ENCODE measurements at regions not wholly inside any gene's neighbourhood (a gene's known extent, or its start where the extent isn't known, plus 50 kb on each side); places are given as distances from the start of the nearest gene placed in this dataset.
"Not testable (repeated sequence)": the region's sequence is repeated elsewhere in the genome, so short reads cannot be mapped to it uniquely, and the experiment has no call there.

DNA sequence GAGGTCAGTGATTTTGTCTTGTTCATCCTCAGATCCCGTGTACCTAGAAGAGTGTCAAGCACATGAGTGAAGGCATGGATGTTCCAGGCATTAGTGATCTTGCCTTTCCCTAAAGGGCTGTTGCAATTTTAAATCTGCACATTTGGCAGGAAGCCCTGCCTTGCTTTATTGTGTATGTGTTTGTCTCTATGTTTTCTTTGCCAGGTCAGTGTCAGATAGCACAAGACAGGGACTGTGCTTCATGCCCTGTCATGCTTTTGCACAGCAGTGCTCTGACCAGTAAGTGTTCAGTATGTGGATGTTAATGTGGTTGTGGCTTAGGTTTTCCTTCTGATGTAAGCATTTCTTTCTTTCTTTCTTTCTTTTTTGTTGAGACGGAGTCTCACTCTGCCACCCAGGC, 131.5 kb downstream of the RGPD3 start:
- H3K4me2 ChIP-seq (ENCODE audit: low read length), result no peak overlapping the region
- TF ChIP-seq EZH2 (IDR thresholded peaks at IDR 0.05; ENCODE audit: borderline replicate concordance, low read length), result no peak
- TF ChIP-seq, protein P1, sequence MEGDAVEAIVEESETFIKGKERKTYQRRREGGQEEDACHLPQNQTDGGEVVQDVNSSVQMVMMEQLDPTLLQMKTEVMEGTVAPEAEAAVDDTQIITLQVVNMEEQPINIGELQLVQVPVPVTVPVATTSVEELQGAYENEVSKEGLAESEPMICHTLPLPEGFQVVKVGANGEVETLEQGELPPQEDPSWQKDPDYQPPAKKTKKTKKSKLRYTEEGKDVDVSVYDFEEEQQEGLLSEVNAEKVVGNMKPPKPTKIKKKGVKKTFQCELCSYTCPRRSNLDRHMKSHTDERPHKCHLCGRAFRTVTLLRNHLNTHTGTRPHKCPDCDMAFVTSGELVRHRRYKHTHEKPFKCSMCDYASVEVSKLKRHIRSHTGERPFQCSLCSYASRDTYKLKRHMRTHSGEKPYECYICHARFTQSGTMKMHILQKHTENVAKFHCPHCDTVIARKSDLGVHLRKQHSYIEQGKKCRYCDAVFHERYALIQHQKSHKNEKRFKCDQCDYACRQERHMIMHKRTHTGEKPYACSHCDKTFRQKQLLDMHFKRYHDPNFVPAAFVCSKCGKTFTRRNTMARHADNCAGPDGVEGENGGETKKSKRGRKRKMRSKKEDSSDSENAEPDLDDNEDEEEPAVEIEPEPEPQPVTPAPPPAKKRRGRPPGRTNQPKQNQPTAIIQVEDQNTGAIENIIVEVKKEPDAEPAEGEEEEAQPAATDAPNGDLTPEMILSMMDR (IDR thresholded peaks at IDR 0.05; ENCODE audit: low read length), result no peak
- no peaks in the 10 kb centered on the region for H3K36me3 ChIP-seq (ENCODE audit: insufficient read depth, low read length)
- no peak overlapping the region for H3K4me3 ChIP-seq (ENCODE audit: low read depth, low read length, poor library complexity, severe bottlenecking)
- H3K9ac ChIP-seq (ENCODE audit: low read length), result no peak overlapping the region
- no peak overlapping the region for H2AFZ ChIP-seq (ENCODE audit: low read length)
- no peaks in the 10 kb centered on the region for H3F3A ChIP-seq (ENCODE audit: insufficient read depth, low read length)
- H3K79me2 ChIP-seq (ENCODE audit: insufficient read depth, low read length), result no peaks in the 10 kb centered on the region
- no peaks in the 10 kb centered on the region for H4K20me1 ChIP-seq (ENCODE audit: insufficient read depth, low read length)
- no peaks in the 10 kb centered on the region for H3K4me1 ChIP-seq (ENCODE audit: insufficient read depth, low read length, severe bottlenecking)
- H3K27me3 ChIP-seq (ENCODE audit: insufficient read depth, low read length), result no peaks in the 10 kb centered on the region
- no peak overlapping the region for H3K27ac ChIP-seq (ENCODE audit: low read depth, low read length, poor library complexity, severe bottlenecking)
- H3K9me2 ChIP-seq (ENCODE audit: low read depth, low read length), result no peaks in the 10 kb centered on the region
- no peaks in the 10 kb centered on the region for H3K9me3 ChIP-seq (ENCODE audit: low read length)

DNA sequence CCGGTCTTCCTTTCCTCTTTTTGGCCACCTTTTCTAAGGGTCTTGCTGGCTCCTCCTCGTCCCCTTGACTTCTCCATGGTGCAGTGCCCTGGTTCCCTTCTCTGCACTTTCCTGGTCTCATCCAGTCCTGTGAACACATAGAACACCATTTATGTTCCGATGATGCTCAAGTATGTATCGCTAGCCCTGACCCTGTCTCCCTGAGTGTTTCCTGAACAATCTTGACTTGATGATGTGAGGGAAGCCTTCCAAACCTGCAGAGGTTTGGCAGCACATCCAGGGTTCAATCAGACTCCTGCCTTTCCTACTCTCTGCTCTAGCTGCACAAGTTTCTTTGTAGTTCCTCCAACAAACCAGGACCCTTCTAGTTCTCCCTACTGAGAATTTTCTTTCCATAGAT, 132.1 kb downstream of the RGPD3 start:
- H3F3A ChIP-seq (ENCODE audit: insufficient read depth, low read length), result no peaks in the 10 kb centered on the region
- TF ChIP-seq, protein P1 (IDR thresholded peaks at IDR 0.05; ENCODE audit: low read length), result no peak
- no peak for TF ChIP-seq EZH2 (IDR thresholded peaks at IDR 0.05; ENCODE audit: borderline replicate concordance, low read length)
- H3K79me2 ChIP-seq (ENCODE audit: insufficient read depth, low read length), result no peaks in the 10 kb centered on the region
- H3K4me1 ChIP-seq (ENCODE audit: insufficient read depth, low read length, severe bottlenecking), result no peaks in the 10 kb centered on the region
- H4K20me1 ChIP-seq (ENCODE audit: insufficient read depth, low read length), result no peaks in the 10 kb centered on the region
- no peak overlapping the region for H3K4me3 ChIP-seq (ENCODE audit: low read depth, low read length, poor library complexity, severe bottlenecking)
- H3K4me2 ChIP-seq (ENCODE audit: low read length), result no peak overlapping the region
- H3K9me3 ChIP-seq (ENCODE audit: low read length), result no peaks in the 10 kb centered on the region
- H3K27me3 ChIP-seq (ENCODE audit: insufficient read depth, low read length), result no peaks in the 10 kb centered on the region
- no peak overlapping the region for H3K9ac ChIP-seq (ENCODE audit: low read length)
- no peaks in the 10 kb centered on the region for H3K9me2 ChIP-seq (ENCODE audit: low read depth, low read length)
- H2AFZ ChIP-seq (ENCODE audit: low read length), result no peak overlapping the region
- no peaks in the 10 kb centered on the region for H3K36me3 ChIP-seq (ENCODE audit: insufficient read depth, low read length)
- no peak overlapping the region for H3K27ac ChIP-seq (ENCODE audit: low read depth, low read length, poor library complexity, severe bottlenecking)

DNA sequence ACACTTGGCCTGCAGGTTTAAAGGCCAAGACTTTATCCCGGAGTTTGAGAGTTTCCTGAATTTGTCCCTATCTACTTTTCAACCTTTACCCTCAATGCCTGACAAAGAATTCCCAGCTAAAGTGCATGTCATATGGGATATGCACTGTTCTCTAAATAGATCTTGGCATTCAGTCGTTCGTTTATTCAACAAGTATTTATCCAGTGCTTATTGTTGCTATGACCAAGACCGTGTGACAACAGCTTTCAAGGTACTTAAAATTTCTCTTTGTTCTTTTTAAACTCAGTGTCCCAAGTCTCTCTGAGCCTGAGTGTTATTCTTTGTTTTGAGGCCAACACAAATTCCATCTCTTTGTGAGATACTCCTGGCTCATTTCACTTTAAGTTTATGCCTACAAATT, 133.4 kb downstream of the RGPD3 start:
- Histone ChIP-seq H3K36me3 (ENCODE audit: insufficient read depth, low read length) (no peaks in the 10 kb centered on the region), H3K27me3 (ENCODE audit: insufficient read depth, low read length) (no peaks in the 10 kb centered on the region), H3K9me2 (ENCODE audit: low read depth, low read length) (no peaks in the 10 kb centered on the region), H3K27ac (ENCODE audit: low read depth, low read length, poor library complexity, severe bottlenecking) (no peak overlapping the region), H3K4me2 (ENCODE audit: low read length) (no peak overlapping the region), H3F3A (ENCODE audit: insufficient read depth, low read length) (no peaks in the 10 kb centered on the region), H3K4me1 (ENCODE audit: insufficient read depth, low read length, severe bottlenecking) (no peaks in the 10 kb centered on the region), H3K4me3 (ENCODE audit: low read depth, low read length, poor library complexity, severe bottlenecking) (no peak overlapping the region), H3K9ac (ENCODE audit: low read length) (no peak overlapping the region), H3K9me3 (ENCODE audit: low read length) (no peaks in the 10 kb centered on the region), H3K79me2 (ENCODE audit: insufficient read depth, low read length) (no peaks in the 10 kb centered on the region), H4K20me1 (ENCODE audit: insufficient read depth, low read length) (no peaks in the 10 kb centered on the region), H2AFZ (ENCODE audit: low read length) (no peak overlapping the region)
- no peak for TF ChIP-seq EZH2 (IDR thresholded peaks at IDR 0.05; ENCODE audit: borderline replicate concordance, low read length)
- TF ChIP-seq, protein P1 (IDR thresholded peaks at IDR 0.05; ENCODE audit: low read length), result no peak

DNA sequence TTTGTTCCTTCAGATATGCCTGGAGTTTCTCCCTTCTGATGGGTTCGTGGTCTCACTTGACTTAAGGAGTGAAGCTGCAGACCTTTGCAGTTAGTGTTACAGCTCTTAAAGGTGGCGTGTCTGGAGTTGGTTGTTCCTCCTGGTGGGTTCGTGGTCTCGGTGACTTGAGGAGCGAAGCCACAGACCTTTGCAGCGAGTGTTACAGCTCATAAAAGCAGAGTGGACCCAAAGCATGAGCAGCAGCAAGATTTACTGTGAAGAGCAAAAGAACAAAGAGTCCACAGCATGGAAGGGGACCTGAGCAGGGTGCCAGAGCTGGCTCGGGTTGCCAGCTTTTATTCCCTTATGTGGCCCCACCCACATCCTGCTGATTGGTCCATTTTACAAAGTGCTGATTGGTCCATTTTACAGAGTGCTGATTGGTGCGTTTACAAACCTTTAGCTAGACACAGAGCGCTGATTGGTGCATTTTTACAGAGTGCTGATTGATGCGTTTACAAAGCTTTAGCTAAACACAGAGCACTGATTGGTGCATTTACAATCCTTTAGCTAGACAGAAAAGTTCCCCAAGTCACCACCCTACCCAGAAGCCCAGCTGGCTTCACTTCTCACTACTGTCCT, 134.8 kb downstream of the RGPD3 start:
- not testable (repeated sequence) for H2AFZ ChIP-seq (ENCODE audit: low read length); H3K9ac ChIP-seq (ENCODE audit: low read length); H3K79me2 ChIP-seq (ENCODE audit: insufficient read depth, low read length); H3K4me2 ChIP-seq (ENCODE audit: low read length); H3K9me2 ChIP-seq (ENCODE audit: low read depth, low read length); H3K27me3 ChIP-seq (ENCODE audit: insufficient read depth, low read length); H4K20me1 ChIP-seq (ENCODE audit: insufficient read depth, low read length); H3K4me3 ChIP-seq (ENCODE audit: low read depth, low read length, poor library complexity, severe bottlenecking); H3K36me3 ChIP-seq (ENCODE audit: insufficient read depth, low read length); H3K4me1 ChIP-seq (ENCODE audit: insufficient read depth, low read length, severe bottlenecking); H3K9me3 ChIP-seq (ENCODE audit: low read length); H3F3A ChIP-seq (ENCODE audit: insufficient read depth, low read length); H3K27ac ChIP-seq (ENCODE audit: low read depth, low read length, poor library complexity, severe bottlenecking)

Data from OCI-LY1 (cell line).